AG09309 (cell line): ENCODE measurements at regions not wholly inside any gene's neighbourhood (a gene's known extent, or its start where the extent isn't known, plus 50 kb on each side); places are given as distances from the start of the nearest gene placed in this dataset.

Experiments
- DNase-seq: peaks from one replicate; pipeline ENCODE4 v3.0.0-alpha.2; 2010; ENCODE audit warnings: low read depth
- H3K4me3 ChIP-seq: 2 replicates; pipeline ENCODE4 v1.5.1; 2011; ENCODE audit warnings: mild to moderate bottlenecking, low read depth, low read length, moderate library complexity; ENCODE audit not compliant: control insufficient read depth
- CTCF ChIP-seq: IDR thresholded peaks from 2 replicates; pipeline ENCODE4 v1.5.1; 2011; ENCODE audit warnings: mild to moderate bottlenecking, low read depth, low read length, inconsistent platforms; ENCODE audit not compliant: insufficient read depth, control insufficient read depth; ENCODE audit errors: missing control alignments

- no peak for DNase-seq
- TF ChIP-seq CTCF = no peak
- no peak overlapping the region for H3K4me3 ChIP-seq
Measured at GRCh38 chr6:4603856-4604369, 172.3 kb upstream of the CDYL start.

GRCh38 chr6:4603291-4603690, 172.9 kb upstream of the CDYL start:
- no peak overlapping the region for H3K4me3 ChIP-seq
- TF ChIP-seq CTCF = no peak
- peak; percentile 93 for DNase-seq

GRCh38 chr6:4599924-4600323, 176.3 kb upstream of the CDYL start:
- no peak for DNase-seq
- no peak for TF ChIP-seq CTCF
- no peak overlapping the region for H3K4me3 ChIP-seq

- TF ChIP-seq CTCF = no peak
- no peak for DNase-seq
- no peak overlapping the region for H3K4me3 ChIP-seq
Measured at GRCh38 chr6:4598384-4598995, 177.7 kb upstream of the CDYL start.

- no peak for DNase-seq
- no peak for TF ChIP-seq CTCF
- no peak overlapping the region for H3K4me3 ChIP-seq
Measured at GRCh38 chr6:4593951-4594350, 182.3 kb upstream of the CDYL start.

- H3K4me3 ChIP-seq = no peak overlapping the region
- no peak for TF ChIP-seq CTCF
- no peak for DNase-seq
Measured at GRCh38 chr6:4592026-4592425, 184.2 kb upstream of the CDYL start.

GRCh38 chr6:4591218-4591617, 185.0 kb upstream of the CDYL start:
- TF ChIP-seq CTCF = no peak
- H3K4me3 ChIP-seq = no peak overlapping the region
- DNase-seq = no peak
